ENCODE measurements at regions not wholly inside any gene's neighbourhood (a gene's known extent, or its start where the extent isn't known, plus 50 kb on each side); places are given as distances from the start of the nearest gene placed in this dataset.

GRCh38 chr10:2926918-2927660 is 140.3 kb upstream of the PFKP start:
- DNase-seq (ENCODE audit: low spot score) (no peak), ATAC-seq (ENCODE audit: low read depth) (no peak)
- Histone ChIP-seq H3K27me3 (ENCODE audit: insufficient read depth, poor library complexity, severe bottlenecking) (no peaks in the 10 kb centered on the region), H3K4me3 (ENCODE audit: severe bottlenecking) (no peak overlapping the region), H3K4me1 (ENCODE audit: insufficient read depth, poor library complexity, severe bottlenecking) (no peaks in the 10 kb centered on the region), H3K27ac (ENCODE audit: poor library complexity, severe bottlenecking) (no peak overlapping the region), H3K36me3 (ENCODE audit: low read depth) (no peaks in the 10 kb centered on the region), H3K9me3 (ENCODE audit: severe bottlenecking) (no peaks in the 10 kb centered on the region)
- no peak for TF ChIP-seq CTCF (IDR thresholded peaks at IDR 0.05; ENCODE audit: poor library complexity, severe bottlenecking)

- Histone ChIP-seq H3K36me3 (ENCODE audit: low read depth) (no peaks in the 10 kb centered on the region), H3K4me1 (ENCODE audit: insufficient read depth, poor library complexity, severe bottlenecking) (no peaks in the 10 kb centered on the region), H3K9me3 (ENCODE audit: severe bottlenecking) (no peaks in the 10 kb centered on the region), H3K27me3 (ENCODE audit: insufficient read depth, poor library complexity, severe bottlenecking) (no peaks in the 10 kb centered on the region), H3K4me3 (ENCODE audit: severe bottlenecking) (no peak overlapping the region), H3K27ac (ENCODE audit: poor library complexity, severe bottlenecking) (no peak overlapping the region)
- TF ChIP-seq CTCF (IDR thresholded peaks at IDR 0.05; ENCODE audit: poor library complexity, severe bottlenecking) = no peak
- ATAC-seq (ENCODE audit: low read depth) (peak; percentile 40; the same call in 1 of the 3 replicates), DNase-seq (ENCODE audit: low spot score) (no peak)
Measured at GRCh38 chr10:2925631-2926030, 141.7 kb upstream of the PFKP start.

GRCh38 chr10:2924431-2924830 is 142.9 kb upstream of the PFKP start:
- no peak for ATAC-seq (ENCODE audit: low read depth)
- Histone ChIP-seq H3K4me1 (ENCODE audit: insufficient read depth, poor library complexity, severe bottlenecking) (no peaks in the 10 kb centered on the region), H3K27ac (ENCODE audit: poor library complexity, severe bottlenecking) (no peak overlapping the region), H3K27me3 (ENCODE audit: insufficient read depth, poor library complexity, severe bottlenecking) (peaks cover under 1% of the 10 kb centered on the region), H3K4me3 (ENCODE audit: severe bottlenecking) (no peak overlapping the region), H3K36me3 (ENCODE audit: low read depth) (no peaks in the 10 kb centered on the region), H3K9me3 (ENCODE audit: severe bottlenecking) (no peaks in the 10 kb centered on the region)
- no peak for TF ChIP-seq CTCF (IDR thresholded peaks at IDR 0.05; ENCODE audit: poor library complexity, severe bottlenecking)
- no peak for DNase-seq (ENCODE audit: low spot score)

GRCh38 chr10:2921956-2922680 is 145.2 kb upstream of the PFKP start:
- Histone ChIP-seq H3K4me1 (ENCODE audit: insufficient read depth, poor library complexity, severe bottlenecking) (no peaks in the 10 kb centered on the region), H3K27ac (ENCODE audit: poor library complexity, severe bottlenecking) (no peak overlapping the region), H3K36me3 (ENCODE audit: low read depth) (no peaks in the 10 kb centered on the region), H3K9me3 (ENCODE audit: severe bottlenecking) (no peaks in the 10 kb centered on the region), H3K4me3 (ENCODE audit: severe bottlenecking) (no peak overlapping the region), H3K27me3 (ENCODE audit: insufficient read depth, poor library complexity, severe bottlenecking) (peaks cover 4% of the 10 kb centered on the region)
- no peak for ATAC-seq (ENCODE audit: low read depth)
- TF ChIP-seq CTCF (IDR thresholded peaks at IDR 0.05; ENCODE audit: poor library complexity, severe bottlenecking) = no peak
- no peak for DNase-seq (ENCODE audit: low spot score)

GRCh38 chr10:2920637-2921036 is 146.7 kb upstream of the PFKP start:
- peaks cover 4% of the 10 kb centered on the region for H3K27me3 ChIP-seq (ENCODE audit: insufficient read depth, poor library complexity, severe bottlenecking)
- H3K36me3 ChIP-seq (ENCODE audit: low read depth) = no peaks in the 10 kb centered on the region
- no peak overlapping the region for H3K4me3 ChIP-seq (ENCODE audit: severe bottlenecking)
- no peak overlapping the region for H3K27ac ChIP-seq (ENCODE audit: poor library complexity, severe bottlenecking)
- no peaks in the 10 kb centered on the region for H3K9me3 ChIP-seq (ENCODE audit: severe bottlenecking)
- H3K4me1 ChIP-seq (ENCODE audit: insufficient read depth, poor library complexity, severe bottlenecking) = no peaks in the 10 kb centered on the region
- TF ChIP-seq CTCF (IDR thresholded peaks at IDR 0.05; ENCODE audit: poor library complexity, severe bottlenecking) = no peak
- no peak for ATAC-seq (ENCODE audit: low read depth)
- no peak for DNase-seq (ENCODE audit: low spot score)

Measured in RWPE2 (cell line).